Retinal pigment epithelial cell (primary cell): ENCODE measurements at regions not wholly inside any gene's neighbourhood (a gene's known extent, or its start where the extent isn't known, plus 50 kb on each side); places are given as distances from the start of the nearest gene placed in this dataset.

Experiments used
- DNase-seq: peaks from one replicate; pipeline ENCODE4 v3.0.0-alpha.2; 2010; ENCODE audit warnings: low read depth
- H3K4me3 ChIP-seq: 2 replicates; pipeline ENCODE4 v1.5.1; 2011; ENCODE audit warnings: mild to moderate bottlenecking, low read length, control low read depth, moderate library complexity
- CTCF ChIP-seq: conservative IDR thresholded peaks from 2 replicates; pipeline ENCODE4 v1.5.1; 2011; ENCODE audit warnings: low read depth, low read length, control low read depth, inconsistent platforms

- H3K4me3 ChIP-seq, result no peak overlapping the region
- no peak for TF ChIP-seq CTCF
- peak; percentile 73 for DNase-seq
Observed at GRCh38 chr2:45184606-45185005, 175.4 kb upstream of the SIX2 start.

- no peak for DNase-seq
- H3K4me3 ChIP-seq, result no peak overlapping the region
- no peak for TF ChIP-seq CTCF
Observed at GRCh38 chr2:45182667-45183295, 173.5 kb upstream of the SIX2 start.

GRCh38 chr2:45180779-45181178, 171.5 kb upstream of the SIX2 start:
- H3K4me3 ChIP-seq, result no peak overlapping the region
- TF ChIP-seq CTCF, result no peak
- DNase-seq, result no peak

GRCh38 chr2:45180033-45180746, 170.9 kb upstream of the SIX2 start:
- DNase-seq, result no peak
- no peak overlapping the region for H3K4me3 ChIP-seq
- no peak for TF ChIP-seq CTCF

GRCh38 chr2:45178854-45179253, 169.6 kb upstream of the SIX2 start:
- TF ChIP-seq CTCF, result no peak
- no peak for DNase-seq
- no peak overlapping the region for H3K4me3 ChIP-seq

GRCh38 chr2:45178359-45178758, 169.1 kb upstream of the SIX2 start:
- no peak for DNase-seq
- no peak overlapping the region for H3K4me3 ChIP-seq
- TF ChIP-seq CTCF, result no peak

GRCh38 chr2:45177870-45178269, 168.6 kb upstream of the SIX2 start:
- no peak for TF ChIP-seq CTCF
- no peak overlapping the region for H3K4me3 ChIP-seq
- DNase-seq, result peak; percentile 95
